CD14-positive monocyte (primary cell): ENCODE measurements at regions not wholly inside any gene's neighbourhood (a gene's known extent, or its start where the extent isn't known, plus 50 kb on each side); places are given as distances from the start of the nearest gene placed in this dataset.

ENCODE experiments used
- DNase-seq, 3 donors: peaks; one replicate each; pipeline ENCODE4 v3.0.0-alpha.2; 2011 to 2022
- H2AFZ ChIP-seq: 2 replicates; pipeline ENCODE4 v1.6.0; 2012; ENCODE audit warnings: mild to moderate bottlenecking, low read depth, low read length, inconsistent platforms; ENCODE audit not compliant: insufficient read depth, poor library complexity, severe bottlenecking
- H3K27ac ChIP-seq, 2 donors: 1 replicate in 1 of 2; 2 replicates in 1 of 2; pipeline ENCODE4 v1.5.1; 2012 to 2013; ENCODE audit warnings: low read length in 2 of 2, control low read depth in 1 of 2, inconsistent platforms in 1 of 2, low read depth in 1 of 2, mild to moderate bottlenecking in 1 of 2
- H3K27me3 ChIP-seq, 2 donors: one replicate each; pipeline versions ENCODE4 v1.6.0 to v1.6.1; 2011 to 2013; ENCODE audit warnings: low read length in 2 of 2; ENCODE audit not compliant: control insufficient read depth in 2 of 2, insufficient read depth in 2 of 2
- H3K36me3 ChIP-seq, 2 donors: replicated peaks in 1 of 2; 1 replicate in 1 of 2; 2 replicates in 1 of 2; pipeline versions ENCODE4 v1.5.1 to v1.6.1; 2012 to 2013; ENCODE audit warnings: low read length in 2 of 2, control low read depth in 1 of 2, inconsistent platforms in 1 of 2, mild to moderate bottlenecking in 1 of 2; ENCODE audit not compliant: insufficient read depth in 2 of 2, control insufficient read depth in 1 of 2
- H3K4me1 ChIP-seq, 2 donors: 1 replicate in 1 of 2; 2 replicates in 1 of 2; pipeline versions ENCODE4 v1.5.1 to v1.6.1; 2012 to 2013; ENCODE audit warnings: low read length in 2 of 2, control low read depth in 1 of 2, inconsistent platforms in 1 of 2, mild to moderate bottlenecking in 1 of 2, moderate library complexity in 1 of 2; ENCODE audit not compliant: insufficient read depth in 2 of 2, control insufficient read depth in 1 of 2
- H3K4me2 ChIP-seq: replicated peaks from 2 replicates; pipeline ENCODE3; 2012; ENCODE audit warnings: low read length, moderate library complexity, mild to moderate bottlenecking; ENCODE audit not compliant: poor library complexity, severe bottlenecking; ENCODE audit errors: extremely low read depth
- H3K4me3 ChIP-seq, 3 experiments: fragments of 200-600 bp in 1 of 3; sonication (generic) in 1 of 3; replicated peaks in 1 of 3; 1 replicate in 2 of 3; 2 replicates in 1 of 3; pipeline ENCODE4 v1.5.1; 2011 to 2013; ENCODE audit warnings: low read length in 3 of 3, mild to moderate bottlenecking in 3 of 3, control low read depth in 2 of 3, low read depth in 2 of 3, inconsistent platforms in 1 of 3, moderate library complexity in 1 of 3
- H3K79me2 ChIP-seq: 2 replicates; pipeline ENCODE4 v1.6.0; 2012; ENCODE audit warnings: mild to moderate bottlenecking, control low read depth, inconsistent platforms, low read length, moderate library complexity; ENCODE audit not compliant: insufficient read depth
- H3K9ac ChIP-seq: 2 replicates; pipeline ENCODE4 v1.6.0; 2017; ENCODE audit warnings: low read length, mild to moderate bottlenecking; ENCODE audit not compliant: insufficient read depth, poor library complexity, severe bottlenecking
- H3K9me3 ChIP-seq, 2 donors: replicated peaks in 1 of 2; 1 replicate in 1 of 2; 2 replicates in 1 of 2; pipeline versions ENCODE4 v1.5.1 to v1.6.1; 2012 to 2013; ENCODE audit warnings: low read length in 2 of 2, control low read depth in 1 of 2; ENCODE audit not compliant: control insufficient read depth in 1 of 2, insufficient read depth in 1 of 2
- H4K20me1 ChIP-seq: 2 replicates; pipeline ENCODE4 v1.6.0; 2012; ENCODE audit warnings: mild to moderate bottlenecking, low read length, control low read depth, moderate library complexity; ENCODE audit not compliant: insufficient read depth
- H3K27ac Mint-ChIP-seq, 7 donors: one replicate each; pipeline ENCODE4 v1.8.0; 2020; ENCODE audit warnings: mild to moderate bottlenecking in 7 of 7, mixed read lengths in 7 of 7, moderate library complexity in 6 of 7, inconsistent platforms in 2 of 7
- H3K27me3 Mint-ChIP-seq, 3 donors: one replicate each; pipeline ENCODE4 v1.8.0; 2021 to 2022; ENCODE audit warnings: low read depth in 3 of 3, mild to moderate bottlenecking in 3 of 3, mixed read lengths in 3 of 3, moderate library complexity in 3 of 3, inconsistent platforms in 1 of 3
- H3K36me3 Mint-ChIP-seq, 2 donors: one replicate each; pipeline ENCODE4 v1.8.0; 2020; ENCODE audit warnings: mixed read lengths in 2 of 2, inconsistent platforms in 1 of 2, mild to moderate bottlenecking in 1 of 2
- H3K4me1 Mint-ChIP-seq: one replicate; pipeline ENCODE4 v1.8.0; 2020; ENCODE audit warnings: mild to moderate bottlenecking, mixed read lengths
- H3K4me3 Mint-ChIP-seq, 2 donors: one replicate each; pipeline ENCODE4 v1.8.0; 2020; ENCODE audit warnings: mild to moderate bottlenecking in 2 of 2, mixed read lengths in 2 of 2, moderate library complexity in 1 of 2
- H3K9me3 Mint-ChIP-seq, 7 donors: one replicate each; pipeline ENCODE4 v1.8.0; 2020 to 2022; ENCODE audit warnings: mixed read lengths in 7 of 7, mild to moderate bottlenecking in 6 of 7, moderate library complexity in 6 of 7, inconsistent platforms in 2 of 7
- WGBS: methylation state at CpG from one replicate; pipeline ENCODE4 v1.1.5; 2013; ENCODE audit warnings: missing lambda C conversion rate; ENCODE audit not compliant: insufficient coverage; 5-methylcytosine and 5-hydroxymethylcytosine counted together
- intact Hi-C, 2 donors: fragments of 100-400 bp; cut with micrococcal nuclease; formaldehyde crosslinking; loops; one replicate each; pipeline versions ENCODE4 v1.15.0 to v1.15.1; 2023
- TF ChIP-seq, protein P1 (sequence below): fragments of 200-600 bp; IDR thresholded peaks from one replicate; pipeline ENCODE4 v1.8.0; 2022; ENCODE audit warnings: antibody characterized with exemption, mild to moderate bottlenecking

DNA sequence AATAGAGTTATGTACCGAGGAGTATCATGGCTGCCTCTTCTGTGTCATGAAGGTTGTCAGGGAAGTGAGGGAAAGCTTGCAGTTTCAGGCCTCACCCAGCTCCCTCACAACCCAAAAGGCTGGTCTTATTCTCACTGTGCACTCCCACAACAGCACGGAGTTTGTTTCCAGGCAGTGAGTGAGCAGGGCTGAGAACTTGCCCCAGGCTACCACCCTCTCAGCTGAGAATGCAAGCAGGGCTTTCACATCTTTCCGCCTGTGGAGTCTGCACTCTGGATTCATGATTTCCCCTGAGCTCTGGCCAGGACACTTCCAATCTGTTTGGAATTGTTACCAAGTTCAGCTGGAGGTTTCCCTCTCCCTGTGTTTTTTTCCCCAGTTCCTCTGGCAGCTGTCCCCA lies 2284.7 kb upstream of the PCDH20 start:
- intact Hi-C loops: no loop called here
- Histone ChIP-seq H3K4me2 (no peak overlapping the region), H3K79me2 (no peaks in the 10 kb centered on the region), H3K4me1 (no peaks in the 10 kb centered on the region), H3K9me3 (peaks cover 10 to 21% of the 10 kb centered on the region in 2 donors), H3K27ac (no peak overlapping the region), H4K20me1 (no peaks in the 10 kb centered on the region), H3K27me3 (no peaks in the 10 kb centered on the region), H3K4me3 (no peak overlapping the region), H3K9ac (no peak overlapping the region), H3K36me3 (no peaks in the 10 kb centered on the region), H2AFZ (no peak overlapping the region)
- 96% methylated on average over 2 of the region's 3 CpGs for WGBS
- no peak overlapping the region for H3K4me3 Mint-ChIP-seq
- no peaks in the 10 kb centered on the region for H3K36me3 Mint-ChIP-seq
- TF ChIP-seq, protein P1, sequence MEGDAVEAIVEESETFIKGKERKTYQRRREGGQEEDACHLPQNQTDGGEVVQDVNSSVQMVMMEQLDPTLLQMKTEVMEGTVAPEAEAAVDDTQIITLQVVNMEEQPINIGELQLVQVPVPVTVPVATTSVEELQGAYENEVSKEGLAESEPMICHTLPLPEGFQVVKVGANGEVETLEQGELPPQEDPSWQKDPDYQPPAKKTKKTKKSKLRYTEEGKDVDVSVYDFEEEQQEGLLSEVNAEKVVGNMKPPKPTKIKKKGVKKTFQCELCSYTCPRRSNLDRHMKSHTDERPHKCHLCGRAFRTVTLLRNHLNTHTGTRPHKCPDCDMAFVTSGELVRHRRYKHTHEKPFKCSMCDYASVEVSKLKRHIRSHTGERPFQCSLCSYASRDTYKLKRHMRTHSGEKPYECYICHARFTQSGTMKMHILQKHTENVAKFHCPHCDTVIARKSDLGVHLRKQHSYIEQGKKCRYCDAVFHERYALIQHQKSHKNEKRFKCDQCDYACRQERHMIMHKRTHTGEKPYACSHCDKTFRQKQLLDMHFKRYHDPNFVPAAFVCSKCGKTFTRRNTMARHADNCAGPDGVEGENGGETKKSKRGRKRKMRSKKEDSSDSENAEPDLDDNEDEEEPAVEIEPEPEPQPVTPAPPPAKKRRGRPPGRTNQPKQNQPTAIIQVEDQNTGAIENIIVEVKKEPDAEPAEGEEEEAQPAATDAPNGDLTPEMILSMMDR: no peak
- no peak for DNase-seq
- H3K4me1 Mint-ChIP-seq: no peaks in the 10 kb centered on the region
- H3K9me3 Mint-ChIP-seq: peaks cover 2 to 10% (median 5%) of the 10 kb centered on the region in 7 donors
- H3K27me3 Mint-ChIP-seq: no peaks in the 10 kb centered on the region
- H3K27ac Mint-ChIP-seq: no peak overlapping the region

DNA sequence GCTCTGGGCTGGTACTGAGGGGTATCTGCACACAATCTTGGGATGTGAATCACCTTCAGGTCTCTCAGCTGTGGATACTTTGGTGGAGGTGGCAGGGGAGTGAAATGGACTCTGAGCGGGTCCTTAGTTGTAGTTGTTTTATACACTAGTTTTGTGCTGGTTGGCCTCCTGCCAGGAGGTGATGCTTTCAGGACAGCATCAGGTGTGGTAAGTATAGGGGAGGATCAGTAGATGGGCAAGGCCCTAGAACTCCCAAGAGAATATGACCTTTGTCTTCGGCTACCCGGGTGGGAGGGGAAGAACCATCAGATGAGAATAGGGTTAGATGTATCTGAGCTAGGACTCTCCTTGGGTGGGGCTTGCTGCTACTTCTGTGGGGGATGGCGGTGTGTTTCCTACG lies 2284.3 kb upstream of the PCDH20 start:
- H3K4me1 ChIP-seq: no peaks in the 10 kb centered on the region
- Mint-ChIP-seq H3K4me1 (no peaks in the 10 kb centered on the region), H3K27me3 (no peaks in the 10 kb centered on the region), H3K9me3 (peaks cover 2 to 10% (median 5%) of the 10 kb centered on the region in 7 donors), H3K36me3 (no peaks in the 10 kb centered on the region), H3K27ac (peak overlapping the region in 1 of 7 donors; percentile 14), H3K4me3 (no peak overlapping the region)
- WGBS: 82% methylated on average over 3 of the region's 5 CpGs
- no peak overlapping the region for H3K4me3 ChIP-seq
- no peaks in the 10 kb centered on the region for H4K20me1 ChIP-seq
- DNase-seq: no peak
- TF ChIP-seq, protein P1: no peak
- no peak overlapping the region for H3K27ac ChIP-seq
- H3K79me2 ChIP-seq: no peaks in the 10 kb centered on the region
- intact Hi-C loops: no loop called here
- no peak overlapping the region for H3K4me2 ChIP-seq
- H3K27me3 ChIP-seq: no peaks in the 10 kb centered on the region
- no peak overlapping the region for H3K9ac ChIP-seq
- no peaks in the 10 kb centered on the region for H3K36me3 ChIP-seq
- H3K9me3 ChIP-seq: peaks cover 10 to 21% of the 10 kb centered on the region in 2 donors
- no peak overlapping the region for H2AFZ ChIP-seq
